Calu3 (cell line): ENCODE measurements at regions not wholly inside any gene's neighbourhood (a gene's known extent, or its start where the extent isn't known, plus 50 kb on each side); places are given as distances from the start of the nearest gene placed in this dataset.
"Not testable (repeated sequence)": the region's sequence is repeated elsewhere in the genome, so short reads cannot be mapped to it uniquely, and the experiment has no call there.

ENCODE experiments used
- BruUV-seq: library from RNA; stranded (reverse); fragments of 400-500 nt; replicated peaks from 2 replicates; lab custom pipeline; 2021; lab: Mats Ljungman, UMichigan
- CTCF ChIA-PET: fragments of 300-600 bp; sonication (Branson Sonifier 250); formaldehyde crosslinking; loops from one replicate; lab custom pipeline; 2022; ENCODE audit warnings: antibody characterized with exemption; lab: Charles Lee
- DNase-seq: peaks from one replicate; pipeline ENCODE4 v3.0.0; 2022
- H3K27ac Mint-ChIP-seq: one replicate; pipeline ENCODE4 v1.8.0; 2022; ENCODE audit warnings: mixed read lengths; ENCODE audit not compliant: unreplicated experiment
- H3K27me3 Mint-ChIP-seq: one replicate; pipeline ENCODE4 v1.8.0; 2022; ENCODE audit warnings: mixed read lengths; ENCODE audit not compliant: unreplicated experiment
- H3K36me3 Mint-ChIP-seq: one replicate; pipeline ENCODE4 v1.8.0; 2022; ENCODE audit warnings: mild to moderate bottlenecking, moderate library complexity, mixed read lengths; ENCODE audit not compliant: insufficient read depth, unreplicated experiment
- H3K4me1 Mint-ChIP-seq: one replicate; pipeline ENCODE4 v1.8.0; 2022; ENCODE audit warnings: mild to moderate bottlenecking, low read depth, mixed read lengths; ENCODE audit not compliant: unreplicated experiment
- H3K4me3 Mint-ChIP-seq: one replicate; pipeline ENCODE4 v1.8.0; 2022; ENCODE audit warnings: mild to moderate bottlenecking, low read depth, moderate library complexity, mixed read lengths; ENCODE audit not compliant: unreplicated experiment
- H3K9me3 Mint-ChIP-seq: one replicate; pipeline ENCODE4 v1.8.0; 2022; ENCODE audit warnings: low read depth, mixed read lengths; ENCODE audit not compliant: unreplicated experiment
- CTCF ChIP-seq: fragments of 200-600 bp; IDR thresholded peaks from one replicate; pipeline ENCODE4 v1.8.0; 2022; ENCODE audit warnings: antibody characterized with exemption; ENCODE audit not compliant: unreplicated experiment
- intact Hi-C: fragments of 100-400 bp; cut with micrococcal nuclease; formaldehyde crosslinking; loops from one replicate; pipeline ENCODE4 v1.10.0; 2022; ENCODE audit not compliant: unreplicated experiment

GRCh38 chr13:74266861-74267260, 132.7 kb upstream of the KLF12 start:
- Mint-ChIP-seq H3K27ac (no peak overlapping the region), H3K4me3 (no peak overlapping the region)
- DNase-seq = no peak

GRCh38 chr13:74266309-74266708, 132.1 kb upstream of the KLF12 start:
- intact Hi-C loops = no loop called here
- BruUV-seq = no TSS peak
- no peak for TF ChIP-seq CTCF
- no peaks in the 10 kb centered on the region for H3K9me3 Mint-ChIP-seq
- CTCF ChIA-PET = no interaction called here
- no peaks in the 10 kb centered on the region for H3K27me3 Mint-ChIP-seq
- H3K4me1 Mint-ChIP-seq = no peaks in the 10 kb centered on the region
- DNase-seq = no peak
- H3K36me3 Mint-ChIP-seq = no peaks in the 10 kb centered on the region
- no peak overlapping the region for H3K27ac Mint-ChIP-seq
- no peak overlapping the region for H3K4me3 Mint-ChIP-seq

More at GRCh38 chr13:74266861-74267260, 132.7 kb upstream of the KLF12 start:
- Mint-ChIP-seq H3K9me3 (no peaks in the 10 kb centered on the region), H3K27me3 (no peaks in the 10 kb centered on the region), H3K4me1 (no peaks in the 10 kb centered on the region), H3K36me3 (no peaks in the 10 kb centered on the region)
- CTCF ChIA-PET = no interaction called here
- no peak for TF ChIP-seq CTCF
- intact Hi-C loops = no loop called here
- BruUV-seq = no TSS peak

- CTCF ChIA-PET = no interaction called here
- Mint-ChIP-seq H3K4me1 (no peaks in the 10 kb centered on the region), H3K4me3 (no peak overlapping the region), H3K27ac (no peak overlapping the region), H3K36me3 (no peaks in the 10 kb centered on the region), H3K27me3 (no peaks in the 10 kb centered on the region), H3K9me3 (no peaks in the 10 kb centered on the region)
- TF ChIP-seq CTCF = no peak
- no peak for DNase-seq
- intact Hi-C loops = no loop called here
- BruUV-seq = no TSS peak
Measured at GRCh38 chr13:74264333-74264732, 130.1 kb upstream of the KLF12 start.

- H3K36me3 Mint-ChIP-seq, H3K27ac Mint-ChIP-seq, CTCF ChIA-PET, BruUV-seq, DNase-seq, H3K4me1 Mint-ChIP-seq, H3K27me3 Mint-ChIP-seq, intact Hi-C loops, H3K9me3 Mint-ChIP-seq, H3K4me3 Mint-ChIP-seq: not testable (repeated sequence)
Measured at GRCh38 chr13:74260420-74260819, 126.2 kb upstream of the KLF12 start.

- no peak overlapping the region for H3K27ac Mint-ChIP-seq
- no peaks in the 10 kb centered on the region for H3K4me1 Mint-ChIP-seq
- H3K36me3 Mint-ChIP-seq = no peaks in the 10 kb centered on the region
- CTCF ChIA-PET = no interaction called here
- TF ChIP-seq CTCF = no peak
- no peaks in the 10 kb centered on the region for H3K27me3 Mint-ChIP-seq
- no peak overlapping the region for H3K4me3 Mint-ChIP-seq
- H3K9me3 Mint-ChIP-seq = no peaks in the 10 kb centered on the region
- intact Hi-C loops = no loop called here
- no peak for DNase-seq
- BruUV-seq = no TSS peak
Measured at GRCh38 chr13:74259641-74260040, 125.4 kb upstream of the KLF12 start.
